Activated naive CD4-positive, alpha-beta T cell treated with anti-CD3 and anti-CD28 coated beads, Interleukin-2, amount 10 ng/mL, durations not matched to agents 7 days and 5 days (primary cell): ENCODE measurements at regions not wholly inside any gene's neighbourhood (a gene's known extent, or its start where the extent isn't known, plus 50 kb on each side); places are given as distances from the start of the nearest gene placed in this dataset.

Experiments used
- CTCF ChIA-PET: fragments of 350-600 bp; sonication (Branson Sonifier 250); formaldehyde crosslinking; loops from one replicate; lab custom pipeline; 2021; ENCODE audit warnings: antibody characterized with exemption; lab: Charles Lee
- DNase-seq: peaks from one replicate; pipeline ENCODE4 v3.0.0-alpha.2; 2020
- H3K27ac Mint-ChIP-seq: one replicate; pipeline ENCODE4 v1.8.0; 2021; ENCODE audit warnings: mild to moderate bottlenecking, moderate library complexity, mixed read lengths
- H3K27me3 Mint-ChIP-seq: one replicate; pipeline ENCODE4 v1.8.0; 2021; ENCODE audit warnings: mild to moderate bottlenecking, mixed read lengths
- H3K36me3 Mint-ChIP-seq: one replicate; pipeline ENCODE4 v1.8.0; 2021; ENCODE audit warnings: mixed read lengths
- H3K4me1 Mint-ChIP-seq: one replicate; pipeline ENCODE4 v1.8.0; 2021; ENCODE audit warnings: mixed read lengths
- H3K4me3 Mint-ChIP-seq: one replicate; pipeline ENCODE4 v1.8.0; 2021; ENCODE audit warnings: mild to moderate bottlenecking, moderate library complexity, mixed read lengths
- H3K9me3 Mint-ChIP-seq: one replicate; pipeline ENCODE4 v1.8.0; 2021; ENCODE audit warnings: mixed read lengths

- Mint-ChIP-seq H3K36me3 (no peaks in the 10 kb centered on the region), H3K4me3 (no peak overlapping the region)
- DNase-seq: no peak
These were observed 67.3 kb upstream of the CDH10 start for GRCh38 chr5:24712047-24712446.

GRCh38 chr5:24703934-24704333 is 59.2 kb upstream of the CDH10 start:
- no peak overlapping the region for H3K27ac Mint-ChIP-seq
- no peak for DNase-seq
- H3K27me3 Mint-ChIP-seq: no peaks in the 10 kb centered on the region
- CTCF ChIA-PET: no interaction called here
- H3K4me1 Mint-ChIP-seq: no peaks in the 10 kb centered on the region
- H3K36me3 Mint-ChIP-seq: no peaks in the 10 kb centered on the region
- peaks cover 20% of the 10 kb centered on the region for H3K9me3 Mint-ChIP-seq
- H3K4me3 Mint-ChIP-seq: no peak overlapping the region

More at GRCh38 chr5:24712047-24712446, 67.3 kb upstream of the CDH10 start:
- Mint-ChIP-seq H3K9me3 (peaks cover 12% of the 10 kb centered on the region), H3K27ac (no peak overlapping the region), H3K27me3 (no peaks in the 10 kb centered on the region), H3K4me1 (no peaks in the 10 kb centered on the region)
- CTCF ChIA-PET: no interaction called here
